Renal cortex interstitium (tissue), 11 donors: ENCODE measurements at regions not wholly inside any gene's neighbourhood (a gene's known extent, or its start where the extent isn't known, plus 50 kb on each side); places are given as distances from the start of the nearest gene placed in this dataset.

Experiments
- DNase-seq, 11 donors: peaks; one replicate each; pipeline ENCODE4 v3.0.0-alpha.2; 2013; ENCODE audit warnings: low read depth in 9 of 11, low spot score in 4 of 11; ENCODE audit errors: extremely low read depth in 1 of 11

- peak in 1 of 11 donors; percentile 4 for DNase-seq
These were observed 235.7 kb downstream of the CHD9NB start for GRCh38 chr16:52816993-52817392.

DNA sequence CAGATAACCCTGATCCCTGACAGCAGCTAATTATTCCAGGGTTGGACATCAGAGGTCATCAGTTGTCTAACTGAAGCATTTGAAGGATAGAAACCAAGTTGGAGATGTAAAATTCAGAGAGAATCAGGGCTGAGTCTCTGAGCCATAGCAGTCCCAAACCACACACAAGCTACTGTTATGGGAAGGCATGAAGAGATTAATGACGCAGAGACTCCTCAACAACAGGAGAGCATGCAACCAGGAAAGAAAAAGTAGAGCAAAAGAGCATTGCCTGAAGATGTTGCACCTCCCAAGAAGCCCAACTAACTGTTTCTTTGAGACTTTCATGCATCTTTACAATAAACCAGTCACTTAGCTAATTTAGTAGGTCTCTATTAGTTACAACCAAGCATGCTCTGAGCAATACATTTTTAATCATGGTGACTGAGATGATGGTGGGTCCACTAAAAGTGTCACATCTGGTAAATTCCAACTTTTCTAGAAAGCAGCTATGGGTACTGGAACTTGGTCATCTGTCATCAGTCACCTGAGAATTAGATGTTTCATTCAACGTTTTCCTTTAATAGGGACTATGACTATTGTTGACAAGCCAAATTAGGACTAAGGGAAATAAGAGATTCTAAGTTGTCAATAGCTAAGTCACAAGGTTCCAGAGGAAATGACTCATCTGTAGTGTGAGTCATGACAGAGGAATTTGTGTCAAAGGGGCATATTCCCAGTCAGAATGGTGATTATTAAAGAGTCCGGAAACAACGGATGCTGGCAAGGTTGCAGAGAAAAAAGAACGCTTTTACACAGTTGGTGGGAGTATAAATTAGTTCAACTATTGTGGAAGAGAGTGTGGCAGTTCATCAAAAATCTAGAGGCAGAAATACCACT, 239.8 kb downstream of the CHD9NB start:
- DNase-seq: no peak

GRCh38 chr16:52805559-52806168, 247.0 kb downstream of the CHD9NB start:
- DNase-seq: no peak

GRCh38 chr16:52800432-52800831, 252.3 kb downstream of the CHD9NB start:
- DNase-seq: no peak

DNA sequence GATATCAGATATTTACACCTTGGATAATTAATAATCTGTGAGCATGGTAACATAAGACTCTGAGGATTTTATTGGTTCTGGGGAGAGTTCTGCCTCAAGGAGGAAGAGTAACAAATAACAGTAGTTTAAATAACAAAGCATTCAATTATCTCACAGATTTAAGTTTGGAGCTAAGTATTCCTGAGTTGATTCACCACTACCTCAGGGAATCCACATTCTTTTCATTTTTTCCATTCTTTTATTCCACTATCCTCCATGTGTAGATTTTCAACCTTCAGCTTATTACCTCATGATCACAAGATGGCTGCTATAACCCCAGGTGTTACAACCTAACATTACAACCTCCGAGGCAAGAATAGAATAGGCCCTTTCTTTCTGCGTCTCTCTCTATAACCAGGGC, 252.2 kb upstream of the TOX3 start:
- DNase-seq: no peak

GRCh38 chr16:52787709-52788108, 240.8 kb upstream of the TOX3 start:
- DNase-seq: no peak

- DNase-seq: no peak
These were observed 239.1 kb upstream of the TOX3 start for GRCh38 chr16:52786091-52786490.

DNA sequence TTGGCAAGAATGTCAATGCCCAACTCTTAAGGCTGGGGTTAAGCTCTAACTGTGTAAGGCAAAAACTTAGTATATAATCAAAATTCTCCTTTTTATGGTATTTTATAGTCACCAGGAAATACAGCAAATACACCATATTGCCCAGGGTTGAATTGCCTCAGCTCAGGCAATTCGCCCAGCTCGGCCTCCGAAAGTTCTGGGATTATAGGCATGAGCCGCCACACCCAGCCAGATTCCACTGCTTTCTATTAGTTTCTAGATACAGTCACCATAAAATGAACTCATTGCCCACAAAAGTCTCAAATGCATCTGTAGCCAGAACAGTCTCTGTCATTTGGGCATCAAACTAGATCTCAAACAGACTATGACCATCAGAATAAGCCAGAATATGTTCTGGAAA, 238.7 kb upstream of the TOX3 start:
- DNase-seq: no peak

- no peak for DNase-seq
These were observed 236.7 kb upstream of the TOX3 start for GRCh38 chr16:52783616-52784015.

DNA sequence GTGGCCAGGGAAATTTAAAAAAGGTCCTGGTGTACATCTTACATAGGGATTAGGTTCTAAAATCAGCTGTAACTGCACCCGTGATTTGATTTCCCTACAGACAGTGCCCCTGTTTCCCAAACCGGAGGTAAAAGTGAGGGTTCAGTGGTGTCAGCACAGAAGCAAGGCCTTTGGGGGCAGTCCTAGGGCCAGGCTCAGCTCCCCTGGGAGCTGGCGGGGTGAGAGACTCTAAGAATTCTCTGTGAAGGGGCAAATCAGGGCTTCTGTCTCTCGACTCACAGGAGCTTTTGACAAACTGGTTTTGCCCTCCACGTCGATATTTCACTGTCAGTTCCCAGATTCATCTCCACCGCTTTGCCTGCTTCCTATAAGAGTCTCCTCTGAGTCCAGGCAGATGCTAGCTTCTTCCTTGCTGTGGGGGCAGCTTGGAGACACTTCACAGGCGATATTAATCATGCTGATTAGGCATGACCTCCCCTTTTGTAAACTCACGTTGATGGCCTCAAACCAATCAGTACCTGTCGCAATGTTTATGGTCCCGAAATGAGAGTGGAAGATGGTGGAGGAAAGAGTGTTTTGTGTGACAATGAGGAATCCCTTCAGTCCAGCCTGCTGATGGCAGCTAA, 234.2 kb upstream of the TOX3 start:
- peak in 6 of 11 donors; percentile 6 to 24 (median 16) for DNase-seq

DNA sequence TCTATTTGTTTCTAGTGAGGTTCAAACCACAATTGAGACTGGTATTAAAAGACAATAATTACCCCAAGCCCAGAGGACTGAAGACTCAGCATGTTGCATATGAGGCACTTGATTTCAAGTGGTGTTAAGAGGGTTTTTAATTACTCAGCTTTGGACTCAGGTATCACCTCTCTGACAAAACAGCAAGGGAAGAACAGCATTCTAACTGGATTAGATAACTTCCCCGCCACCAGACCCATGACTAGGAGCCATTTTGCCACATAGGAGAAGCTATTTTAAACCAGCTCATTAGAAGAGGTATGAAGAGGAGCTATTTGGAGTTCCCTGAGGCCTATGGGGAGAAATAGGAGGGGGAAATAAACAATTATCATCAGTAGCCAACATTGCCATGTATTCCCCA, 226.1 kb upstream of the TOX3 start:
- no peak for DNase-seq

DNA sequence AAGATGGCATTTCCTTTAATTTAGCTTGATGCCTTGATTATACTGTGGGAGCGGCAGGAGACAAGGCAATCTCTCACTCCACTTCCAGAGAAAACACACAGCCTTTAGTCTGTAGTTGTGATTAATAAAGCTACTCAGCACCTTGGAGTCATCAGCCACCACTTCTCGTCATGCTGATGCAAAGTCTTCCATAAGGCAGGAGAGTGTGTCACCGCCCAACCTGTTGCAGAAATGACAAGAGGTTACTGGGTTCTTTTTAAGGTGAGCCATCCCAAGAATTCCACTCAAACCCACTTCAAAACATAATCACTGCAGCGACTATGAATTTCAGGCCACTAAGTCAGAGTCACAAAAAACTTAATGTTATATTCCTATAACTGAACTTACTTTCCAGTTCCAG, 223.9 kb upstream of the TOX3 start:
- DNase-seq: no peak

DNA sequence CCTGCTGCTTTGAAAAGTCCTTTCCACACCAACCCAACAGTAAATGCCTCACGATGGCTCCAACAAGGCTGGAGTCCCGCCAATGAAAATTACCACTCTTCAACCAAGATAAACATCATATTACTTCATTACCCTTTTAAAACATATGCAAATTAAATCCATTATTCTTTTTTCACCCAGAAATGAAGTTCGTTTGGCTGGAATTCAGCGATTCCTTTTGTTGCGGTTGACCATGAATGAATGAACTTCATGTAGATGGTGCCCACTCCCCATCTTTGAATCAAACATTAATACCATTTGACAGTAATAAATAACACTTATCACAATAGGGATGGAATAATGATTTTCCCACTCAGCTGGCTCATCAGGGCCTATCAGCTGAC, 211.5 kb upstream of the TOX3 start:
- no peak for DNase-seq

DNA sequence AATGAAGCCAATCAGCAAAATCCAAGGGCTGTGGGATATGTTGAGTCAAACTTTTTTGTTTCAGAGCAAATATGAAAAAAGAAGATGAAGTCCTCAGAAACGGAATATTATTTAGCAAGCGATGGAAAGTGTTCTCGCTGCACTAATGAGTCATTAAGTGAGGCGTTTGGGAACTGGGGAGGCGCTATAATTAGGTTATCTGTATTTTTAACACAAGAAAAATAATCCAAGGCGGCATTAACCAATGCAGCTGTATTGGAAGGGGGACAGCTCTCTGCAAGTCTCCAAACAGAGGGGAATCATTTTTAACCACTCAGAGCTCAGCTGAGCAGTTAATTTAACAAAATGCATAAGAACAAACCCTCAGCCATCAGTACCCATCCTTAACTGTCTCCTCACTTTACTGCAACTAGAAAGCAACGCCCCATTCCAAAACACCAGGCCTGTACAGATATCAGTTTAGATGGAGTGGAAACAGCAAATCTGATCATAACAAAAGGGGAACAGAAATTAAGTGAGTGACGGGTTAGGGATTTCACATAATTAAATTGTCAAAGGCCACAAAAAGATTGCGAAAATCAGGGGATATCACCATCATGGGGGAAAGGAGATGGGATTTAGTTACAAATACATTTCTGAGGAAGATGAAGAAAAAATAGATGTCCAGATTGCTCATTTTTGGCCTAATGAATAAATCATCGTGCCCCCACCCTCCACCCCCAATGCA, 211.0 kb upstream of the TOX3 start:
- DNase-seq: no peak

DNA sequence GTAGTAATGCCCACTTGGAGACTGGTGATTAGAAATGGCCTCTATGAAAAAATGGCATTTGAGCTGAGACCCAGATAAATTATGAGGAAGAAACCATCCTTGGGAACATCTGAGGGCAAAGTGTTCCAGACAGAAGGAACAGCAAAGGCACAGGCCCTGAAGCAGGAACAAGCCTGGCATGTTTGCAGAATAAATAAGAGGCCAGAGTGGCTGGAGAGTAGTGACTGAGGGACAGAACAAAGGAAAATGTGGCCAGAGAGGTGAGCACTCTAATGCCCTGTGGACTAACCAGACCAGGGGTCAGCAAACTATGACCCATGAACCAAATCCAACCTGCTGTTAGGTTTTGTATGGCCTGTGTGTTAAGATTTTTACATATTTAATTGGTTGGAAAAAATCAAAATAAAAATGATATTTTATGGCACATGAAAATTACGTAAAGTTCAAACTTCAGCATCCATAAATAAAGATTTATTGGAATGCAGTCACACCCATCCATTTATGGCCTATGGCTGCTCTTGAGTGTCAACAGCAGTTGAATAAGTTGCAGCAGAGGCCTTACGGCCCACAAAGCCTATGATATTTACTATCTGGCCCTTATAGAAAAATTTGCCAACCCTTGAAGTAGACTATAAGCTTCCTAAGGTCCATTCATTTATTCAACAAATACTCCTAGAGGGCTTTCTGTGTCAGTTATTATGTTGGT, 210.0 kb upstream of the TOX3 start:
- no peak for DNase-seq

- no peak for DNase-seq
These were observed 208.5 kb upstream of the TOX3 start for GRCh38 chr16:52755396-52755795.

DNA sequence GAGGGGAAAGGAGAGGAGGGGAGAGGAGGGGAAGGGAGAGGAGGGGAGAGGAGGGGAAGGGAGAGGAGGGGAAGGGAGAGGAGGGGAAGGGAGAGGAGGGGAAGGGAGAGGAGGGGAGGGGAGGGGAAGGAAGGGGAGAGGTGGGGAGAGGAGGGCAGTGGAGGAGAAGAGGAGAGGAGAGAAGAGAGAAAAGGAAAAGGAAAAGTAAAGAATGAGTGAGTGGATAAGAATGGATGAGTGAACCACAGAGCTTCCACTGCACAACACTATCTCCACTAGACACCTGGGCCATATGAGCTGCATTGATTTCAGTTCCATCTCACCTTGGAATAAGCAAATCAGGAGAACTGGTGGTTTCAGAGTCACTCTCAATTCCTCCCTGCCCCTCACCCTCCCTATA, 204.1 kb upstream of the TOX3 start:
- no peak for DNase-seq

- DNase-seq: no peak
These were observed 201.8 kb upstream of the TOX3 start for GRCh38 chr16:52748741-52749140.

DNA sequence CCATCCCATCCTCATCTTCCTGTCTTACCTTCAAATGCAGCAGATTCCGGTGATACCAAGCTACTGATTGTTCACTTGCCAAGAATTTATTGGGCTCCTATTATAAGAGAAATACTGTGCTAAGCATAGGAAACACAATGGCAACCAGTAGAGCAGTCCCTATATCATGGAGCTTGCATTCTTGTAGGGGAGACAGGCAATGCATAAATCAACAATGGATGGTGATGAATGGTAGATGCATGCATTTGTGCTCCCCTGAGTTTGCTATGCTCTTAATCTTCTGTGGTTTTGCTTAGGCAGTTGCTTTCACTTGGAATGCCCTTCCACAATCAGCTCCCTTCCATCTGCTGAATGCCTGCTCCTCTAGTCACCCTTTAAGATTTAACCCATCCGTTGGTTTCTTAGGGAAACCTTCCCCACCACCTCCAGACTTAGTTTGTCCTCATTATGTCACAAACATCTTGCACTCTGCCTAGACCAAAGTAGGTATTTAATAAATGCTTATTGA, 200.2 kb upstream of the TOX3 start:
- no peak for DNase-seq
